Fibroblast of pulmonary artery (primary cell): ENCODE measurements at regions not wholly inside any gene's neighbourhood (a gene's known extent, or its start where the extent isn't known, plus 50 kb on each side); places are given as distances from the start of the nearest gene placed in this dataset.

Experiments used
- DNase-seq: peaks from one replicate; pipeline ENCODE4 v3.0.0-alpha.2; 2010; ENCODE audit warnings: low read depth
- H3K4me3 ChIP-seq: replicated peaks from 2 replicates; pipeline ENCODE4 v1.5.1; 2011; ENCODE audit warnings: low read depth, mild to moderate bottlenecking, control low read depth, low read length, moderate library complexity
- TF ChIP-seq, protein P1 (sequence below): IDR thresholded peaks from 2 replicates; pipeline ENCODE4 v1.5.1; 2011; ENCODE audit warnings: mild to moderate bottlenecking, control low read depth, low read length, inconsistent platforms; ENCODE audit errors: missing control alignments

GRCh38 chr16:75971334-75971733 is 245.0 kb upstream of the CPHXL start:
- DNase-seq = no peak
- no peak overlapping the region for H3K4me3 ChIP-seq
- TF ChIP-seq, protein P1, sequence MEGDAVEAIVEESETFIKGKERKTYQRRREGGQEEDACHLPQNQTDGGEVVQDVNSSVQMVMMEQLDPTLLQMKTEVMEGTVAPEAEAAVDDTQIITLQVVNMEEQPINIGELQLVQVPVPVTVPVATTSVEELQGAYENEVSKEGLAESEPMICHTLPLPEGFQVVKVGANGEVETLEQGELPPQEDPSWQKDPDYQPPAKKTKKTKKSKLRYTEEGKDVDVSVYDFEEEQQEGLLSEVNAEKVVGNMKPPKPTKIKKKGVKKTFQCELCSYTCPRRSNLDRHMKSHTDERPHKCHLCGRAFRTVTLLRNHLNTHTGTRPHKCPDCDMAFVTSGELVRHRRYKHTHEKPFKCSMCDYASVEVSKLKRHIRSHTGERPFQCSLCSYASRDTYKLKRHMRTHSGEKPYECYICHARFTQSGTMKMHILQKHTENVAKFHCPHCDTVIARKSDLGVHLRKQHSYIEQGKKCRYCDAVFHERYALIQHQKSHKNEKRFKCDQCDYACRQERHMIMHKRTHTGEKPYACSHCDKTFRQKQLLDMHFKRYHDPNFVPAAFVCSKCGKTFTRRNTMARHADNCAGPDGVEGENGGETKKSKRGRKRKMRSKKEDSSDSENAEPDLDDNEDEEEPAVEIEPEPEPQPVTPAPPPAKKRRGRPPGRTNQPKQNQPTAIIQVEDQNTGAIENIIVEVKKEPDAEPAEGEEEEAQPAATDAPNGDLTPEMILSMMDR = no peak

- DNase-seq = no peak
- H3K4me3 ChIP-seq = no peak overlapping the region
- TF ChIP-seq, protein P1 = no peak
Measured at GRCh38 chr16:75983296-75983695, 257.0 kb upstream of the CPHXL start.

DNA sequence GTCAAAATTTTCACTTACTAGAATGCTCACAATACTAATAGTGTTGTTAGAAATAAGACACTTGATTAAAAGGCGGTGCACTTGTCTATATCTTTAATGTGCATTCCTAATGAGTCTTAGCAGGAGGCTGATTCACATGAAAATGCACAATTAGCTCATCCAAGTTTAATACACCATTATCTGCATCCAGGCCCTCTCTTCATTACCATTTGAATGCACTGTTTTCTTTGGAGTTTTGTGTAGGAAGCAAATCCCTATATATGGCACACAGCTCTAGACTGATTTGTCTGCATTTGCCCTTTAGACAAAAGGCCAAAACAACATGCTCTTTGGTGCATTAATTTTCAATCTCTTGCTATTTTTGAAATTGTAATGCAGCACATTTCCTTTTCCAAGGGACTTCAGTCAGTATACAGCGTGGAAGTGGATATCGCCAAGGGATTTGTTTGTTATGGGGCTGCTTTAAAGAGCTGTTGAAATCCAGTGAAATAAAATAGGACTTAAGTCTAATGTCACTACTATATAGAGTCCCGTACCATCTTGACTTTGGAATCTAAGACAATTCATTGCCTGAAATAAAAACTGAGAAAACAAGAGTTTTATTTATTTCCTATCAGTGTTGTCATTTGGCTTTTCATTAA is 257.6 kb upstream of the CPHXL start:
- TF ChIP-seq, protein P1 = no peak
- H3K4me3 ChIP-seq = no peak overlapping the region
- DNase-seq = no peak

DNA sequence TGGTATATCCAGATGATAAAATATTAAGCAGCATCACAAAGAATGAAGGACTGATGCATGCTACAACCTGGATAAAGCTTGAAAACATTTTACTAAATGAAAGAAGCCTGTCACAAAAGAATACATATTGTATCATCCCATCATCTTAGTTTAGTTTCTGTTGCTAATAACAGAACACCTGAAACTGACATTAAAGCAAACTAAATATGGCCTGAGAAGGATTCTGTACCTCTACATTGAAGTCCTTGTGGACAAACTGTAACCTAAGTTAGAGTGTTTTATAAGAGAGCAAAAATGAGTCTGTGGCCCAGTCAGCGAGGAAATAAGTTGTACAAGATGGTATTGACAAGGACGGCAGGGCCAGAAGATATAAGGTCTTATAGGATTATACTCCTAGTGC is 261.0 kb upstream of the CPHXL start:
- TF ChIP-seq, protein P1 = no peak
- DNase-seq = no peak
- no peak overlapping the region for H3K4me3 ChIP-seq

- TF ChIP-seq, protein P1 = no peak
- no peak overlapping the region for H3K4me3 ChIP-seq
- DNase-seq = no peak
Measured at GRCh38 chr16:75996491-75996890, 270.2 kb upstream of the CPHXL start.

- no peak overlapping the region for H3K4me3 ChIP-seq
- no peak for DNase-seq
- TF ChIP-seq, protein P1 = no peak
Measured at GRCh38 chr16:75997606-75998005, 271.3 kb upstream of the CPHXL start.

- no peak overlapping the region for H3K4me3 ChIP-seq
- TF ChIP-seq, protein P1 = no peak
- DNase-seq = no peak
Measured at GRCh38 chr16:76007645-76008044, 269.6 kb upstream of the CNTNAP4 start.
